Astrocyte (in vitro differentiated cells and primary cell): ENCODE measurements at regions not wholly inside any gene's neighbourhood (a gene's known extent, or its start where the extent isn't known, plus 50 kb on each side); places are given as distances from the start of the nearest gene placed in this dataset.

Source experiments
- CTCF ChIP-seq: IDR thresholded peaks from 2 replicates; pipeline ENCODE4 v1.5.1; 2011; ENCODE audit warnings: low read depth, mild to moderate bottlenecking, inconsistent platforms, low read length, moderate library complexity; ENCODE audit not compliant: insufficient read depth
- EZH2 ChIP-seq: IDR thresholded peaks from 2 replicates; pipeline ENCODE4 v1.6.1; 2012; ENCODE audit warnings: mild to moderate bottlenecking, low read length, inconsistent platforms; ENCODE audit not compliant: insufficient read depth

DNA sequence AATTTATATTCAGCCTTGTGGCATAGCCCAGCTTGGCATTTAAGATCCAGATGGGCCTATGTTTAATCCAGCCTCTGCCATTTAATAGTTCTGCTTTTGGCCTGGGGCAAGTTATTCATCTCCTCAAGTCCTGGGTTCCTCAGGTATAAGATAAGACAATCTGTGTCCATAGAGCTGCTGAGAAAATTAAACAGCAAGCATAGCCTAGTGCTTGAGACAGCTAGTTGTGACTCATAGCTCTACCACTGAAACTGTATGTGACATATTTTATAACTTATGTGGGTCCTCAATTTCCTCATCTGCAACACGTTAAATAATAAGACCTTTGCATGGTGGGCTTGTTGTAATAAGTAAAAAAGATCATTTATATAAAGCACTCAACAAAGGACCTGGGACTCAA lies 53.3 kb upstream of the ATP10B start:
- TF ChIP-seq CTCF (no peak), EZH2 (no peak)
